ENCODE measurements at regions not wholly inside any gene's neighbourhood (a gene's known extent, or its start where the extent isn't known, plus 50 kb on each side); places are given as distances from the start of the nearest gene placed in this dataset.

DNA sequence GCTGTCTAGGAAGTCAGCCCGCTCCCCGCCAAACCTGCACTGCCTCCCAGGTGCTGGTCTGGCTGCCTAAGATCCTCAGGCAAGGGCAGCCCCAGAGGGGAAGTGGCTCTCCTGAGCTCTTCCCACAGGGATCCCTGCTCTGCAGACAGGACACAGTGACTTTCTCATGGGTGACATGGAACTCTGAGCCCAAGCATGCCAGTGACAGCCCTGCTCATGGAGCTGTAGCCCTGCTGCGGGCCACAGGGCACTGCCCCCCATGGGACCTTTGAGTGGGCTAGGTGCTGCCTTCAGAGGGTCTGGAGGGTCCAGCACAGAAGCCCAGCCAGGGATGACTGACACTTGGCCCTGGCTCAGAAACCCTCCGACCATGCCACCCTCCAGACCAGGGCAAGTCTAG is 109.1 kb downstream of the TUBA3C start:
- H3K79me2 ChIP-seq (ENCODE audit: low read length): no peaks in the 10 kb centered on the region
- no peak overlapping the region for H3K9ac ChIP-seq (ENCODE audit: low read length)
- H3K9me2 ChIP-seq (replicated peaks; ENCODE audit: insufficient read depth, low read length): no peaks in the 10 kb centered on the region
- H3K4me2 ChIP-seq (ENCODE audit: low read depth, low read length): no peak overlapping the region
- H3K4me3 ChIP-seq (ENCODE audit: low read length): no peak overlapping the region
- TF ChIP-seq, protein P1, sequence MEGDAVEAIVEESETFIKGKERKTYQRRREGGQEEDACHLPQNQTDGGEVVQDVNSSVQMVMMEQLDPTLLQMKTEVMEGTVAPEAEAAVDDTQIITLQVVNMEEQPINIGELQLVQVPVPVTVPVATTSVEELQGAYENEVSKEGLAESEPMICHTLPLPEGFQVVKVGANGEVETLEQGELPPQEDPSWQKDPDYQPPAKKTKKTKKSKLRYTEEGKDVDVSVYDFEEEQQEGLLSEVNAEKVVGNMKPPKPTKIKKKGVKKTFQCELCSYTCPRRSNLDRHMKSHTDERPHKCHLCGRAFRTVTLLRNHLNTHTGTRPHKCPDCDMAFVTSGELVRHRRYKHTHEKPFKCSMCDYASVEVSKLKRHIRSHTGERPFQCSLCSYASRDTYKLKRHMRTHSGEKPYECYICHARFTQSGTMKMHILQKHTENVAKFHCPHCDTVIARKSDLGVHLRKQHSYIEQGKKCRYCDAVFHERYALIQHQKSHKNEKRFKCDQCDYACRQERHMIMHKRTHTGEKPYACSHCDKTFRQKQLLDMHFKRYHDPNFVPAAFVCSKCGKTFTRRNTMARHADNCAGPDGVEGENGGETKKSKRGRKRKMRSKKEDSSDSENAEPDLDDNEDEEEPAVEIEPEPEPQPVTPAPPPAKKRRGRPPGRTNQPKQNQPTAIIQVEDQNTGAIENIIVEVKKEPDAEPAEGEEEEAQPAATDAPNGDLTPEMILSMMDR (IDR thresholded peaks at IDR 0.05; ENCODE audit: low read length): no peak
- TF ChIP-seq EZH2 (optimal IDR thresholded peaks at IDR 0.05; ENCODE audit: low read depth, low read length) (no peak), EZH2phosphoT487 (IDR thresholded peaks at IDR 0.05; ENCODE audit: low read length) (no peak)
- H3K27ac ChIP-seq (ENCODE audit: low read length): no peak overlapping the region
- no peaks in the 10 kb centered on the region for H3K27me3 ChIP-seq (replicated peaks; ENCODE audit: insufficient read depth, low read length)
- no peaks in the 10 kb centered on the region for H4K20me1 ChIP-seq (ENCODE audit: insufficient read depth, low read length)
- H3K36me3 ChIP-seq (replicated peaks; ENCODE audit: insufficient read depth, low read length): no peaks in the 10 kb centered on the region
- no peak for DNase-seq
- no peaks in the 10 kb centered on the region for H3K4me1 ChIP-seq (ENCODE audit: low read length)
- no peaks in the 10 kb centered on the region for H3F3A ChIP-seq (ENCODE audit: insufficient read depth, low read length)
- H3K9me3 ChIP-seq (replicated peaks; ENCODE audit: insufficient read depth, low read length): no peaks in the 10 kb centered on the region
- H2AFZ ChIP-seq (ENCODE audit: low read length): no peak overlapping the region

DNA sequence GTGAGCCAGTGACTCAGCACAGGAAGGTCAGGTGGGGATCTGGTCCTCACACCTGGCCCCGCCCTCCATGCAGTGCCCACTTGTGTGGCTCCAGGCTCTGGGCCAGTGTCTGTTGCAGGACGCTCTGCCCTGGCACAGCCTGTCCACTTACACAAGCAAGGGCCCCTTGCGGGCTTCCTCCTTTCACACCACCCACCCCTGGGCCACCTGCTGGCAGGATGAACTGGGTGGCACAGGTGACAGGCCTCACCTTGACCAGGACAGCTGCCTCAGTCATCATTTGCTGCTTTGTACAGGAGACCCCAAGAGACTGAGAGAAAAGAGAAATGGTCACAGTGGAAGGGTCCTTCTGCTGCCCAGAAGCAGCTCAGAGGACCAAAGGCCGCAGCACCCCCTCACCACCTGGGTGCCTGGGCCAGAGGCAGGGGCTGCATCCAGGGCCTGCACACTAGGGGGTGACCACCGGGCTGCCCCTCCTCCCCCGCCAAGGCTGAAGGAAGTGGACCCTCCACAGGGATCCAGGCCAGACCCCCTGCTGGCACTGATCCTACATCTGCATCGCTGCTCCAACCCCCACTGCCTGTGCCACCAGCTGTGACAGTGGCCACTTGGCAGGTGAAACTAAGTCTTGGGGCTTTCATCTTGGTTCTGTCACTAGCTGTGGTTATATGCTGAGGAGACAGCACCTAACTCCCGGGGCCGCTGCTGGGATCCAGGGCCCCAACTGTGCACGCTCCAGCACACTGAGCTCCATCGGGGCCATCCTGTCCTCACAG is 110.3 kb downstream of the TUBA3C start:
- TF ChIP-seq, protein P1 (IDR thresholded peaks at IDR 0.05; ENCODE audit: low read length): no peak
- Histone ChIP-seq H3K27me3 (replicated peaks; ENCODE audit: insufficient read depth, low read length) (no peaks in the 10 kb centered on the region), H3K79me2 (ENCODE audit: low read length) (no peaks in the 10 kb centered on the region), H3K4me2 (ENCODE audit: low read depth, low read length) (no peak overlapping the region), H4K20me1 (ENCODE audit: insufficient read depth, low read length) (no peaks in the 10 kb centered on the region), H2AFZ (ENCODE audit: low read length) (no peak overlapping the region), H3K4me1 (ENCODE audit: low read length) (no peaks in the 10 kb centered on the region), H3F3A (ENCODE audit: insufficient read depth, low read length) (no peaks in the 10 kb centered on the region), H3K9me2 (replicated peaks; ENCODE audit: insufficient read depth, low read length) (no peaks in the 10 kb centered on the region), H3K9me3 (replicated peaks; ENCODE audit: insufficient read depth, low read length) (no peaks in the 10 kb centered on the region), H3K36me3 (replicated peaks; ENCODE audit: insufficient read depth, low read length) (no peaks in the 10 kb centered on the region), H3K4me3 (ENCODE audit: low read length) (no peak overlapping the region), H3K27ac (ENCODE audit: low read length) (no peak overlapping the region), H3K9ac (ENCODE audit: low read length) (no peak overlapping the region)
- no peak for DNase-seq

DNA sequence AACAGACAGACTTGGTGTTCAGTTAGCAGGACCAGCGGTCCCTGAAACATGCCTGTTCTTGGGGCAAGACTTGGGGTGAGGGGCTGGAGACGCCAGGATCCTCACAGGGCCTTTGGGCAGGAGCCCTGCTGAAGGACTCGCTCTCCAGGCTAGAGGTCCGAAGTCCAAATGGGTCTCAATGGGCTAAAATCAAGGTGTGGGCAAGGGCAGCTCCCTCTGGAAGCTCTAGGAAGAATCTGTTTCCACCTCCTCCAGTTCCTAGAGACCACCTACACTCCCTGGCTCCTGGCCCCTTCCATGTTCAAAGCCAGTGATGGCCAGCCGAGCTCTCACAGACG is 111.3 kb downstream of the TUBA3C start:
- H3K27me3 ChIP-seq (replicated peaks; ENCODE audit: insufficient read depth, low read length): no peaks in the 10 kb centered on the region
- no peak for TF ChIP-seq EZH2 (optimal IDR thresholded peaks at IDR 0.05; ENCODE audit: low read depth, low read length)
- no peak for TF ChIP-seq EZH2phosphoT487 (IDR thresholded peaks at IDR 0.05; ENCODE audit: low read length)
- TF ChIP-seq, protein P1 (IDR thresholded peaks at IDR 0.05; ENCODE audit: low read length): no peak
- H3K36me3 ChIP-seq (replicated peaks; ENCODE audit: insufficient read depth, low read length): no peaks in the 10 kb centered on the region
- no peak overlapping the region for H3K9ac ChIP-seq (ENCODE audit: low read length)
- no peaks in the 10 kb centered on the region for H3K4me1 ChIP-seq (ENCODE audit: low read length)
- DNase-seq: no peak
- H2AFZ ChIP-seq (ENCODE audit: low read length): no peak overlapping the region
- H3K79me2 ChIP-seq (ENCODE audit: low read length): no peaks in the 10 kb centered on the region
- H3K4me2 ChIP-seq (ENCODE audit: low read depth, low read length): no peak overlapping the region
- H3K27ac ChIP-seq (ENCODE audit: low read length): no peak overlapping the region
- H3K9me2 ChIP-seq (replicated peaks; ENCODE audit: insufficient read depth, low read length): no peaks in the 10 kb centered on the region
- no peaks in the 10 kb centered on the region for H4K20me1 ChIP-seq (ENCODE audit: insufficient read depth, low read length)
- no peaks in the 10 kb centered on the region for H3K9me3 ChIP-seq (replicated peaks; ENCODE audit: insufficient read depth, low read length)
- no peak overlapping the region for H3K4me3 ChIP-seq (ENCODE audit: low read length)
- H3F3A ChIP-seq (ENCODE audit: insufficient read depth, low read length): no peaks in the 10 kb centered on the region

Data from MM.1S (cell line).